ENCODE measurements at regions not wholly inside any gene's neighbourhood (a gene's known extent, or its start where the extent isn't known, plus 50 kb on each side); places are given as distances from the start of the nearest gene placed in this dataset.
"Not testable (repeated sequence)": the region's sequence is repeated elsewhere in the genome, so short reads cannot be mapped to it uniquely, and the experiment has no call there.

- no peak overlapping the region for H3K4me3 Mint-ChIP-seq
- no peak for DNase-seq
- H3K4me1 Mint-ChIP-seq, result no peaks in the 10 kb centered on the region
Measured at GRCh38 chr3:5841599-5841998, 654.1 kb downstream of the EDEM1 start.

GRCh38 chr3:5846261-5846660 lies 658.8 kb downstream of the EDEM1 start:
- ATAC-seq, result no peak
- no peaks in the 10 kb centered on the region for H3K4me1 Mint-ChIP-seq

More at GRCh38 chr3:5841599-5841998, 654.1 kb downstream of the EDEM1 start:
- no peak for ATAC-seq
- Mint-ChIP-seq H3K27ac (no peak overlapping the region), H3K27me3 (no peaks in the 10 kb centered on the region), H3K9me3 (peaks cover 0 to 8% of the 10 kb centered on the region in 2 donors)

DNA sequence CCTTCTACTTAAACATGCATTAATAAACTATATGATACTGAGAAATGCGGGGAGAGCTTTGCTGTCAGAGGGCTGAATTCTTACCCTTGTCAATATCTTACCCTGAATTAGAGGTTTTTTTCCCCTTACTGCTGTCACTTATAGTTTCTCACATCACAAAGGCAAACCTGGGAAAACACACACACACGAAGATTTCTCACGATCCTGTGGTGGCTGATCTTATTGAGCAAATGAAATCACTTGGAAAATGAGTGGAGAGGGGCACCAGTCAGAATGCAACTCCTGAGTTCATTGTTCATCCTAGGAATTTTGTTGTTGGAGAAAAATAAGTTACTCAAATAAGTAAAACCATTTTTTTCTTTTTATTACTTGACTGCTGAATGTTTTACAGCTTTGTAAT lies 673.6 kb downstream of the EDEM1 start:
- ATAC-seq (no peak), DNase-seq (no peak)
- H3K4me3 Mint-ChIP-seq, result no peak overlapping the region
- H3K9me3 Mint-ChIP-seq, result no peaks in the 10 kb centered on the region
- no peak overlapping the region for H3K27ac Mint-ChIP-seq
- no peaks in the 10 kb centered on the region for H3K4me1 Mint-ChIP-seq
- H3K27me3 Mint-ChIP-seq, result no peaks in the 10 kb centered on the region

More at GRCh38 chr3:5846261-5846660, 658.8 kb downstream of the EDEM1 start:
- no peak for DNase-seq
- Mint-ChIP-seq H3K27me3 (no peaks in the 10 kb centered on the region), H3K4me3 (no peak overlapping the region), H3K27ac (no peak overlapping the region), H3K9me3 (peaks cover 0 to 8% of the 10 kb centered on the region in 2 donors)

GRCh38 chr3:5874931-5875341 lies 687.4 kb downstream of the EDEM1 start:
- no peak overlapping the region for H3K4me3 Mint-ChIP-seq
- ATAC-seq, result no peak
- H3K27ac Mint-ChIP-seq, result no peak overlapping the region
- H3K27me3 Mint-ChIP-seq, result no peaks in the 10 kb centered on the region
- no peak for DNase-seq
- H3K4me1 Mint-ChIP-seq, result no peaks in the 10 kb centered on the region
- H3K9me3 Mint-ChIP-seq, result peaks cover 0 to 6% of the 10 kb centered on the region in 2 donors

GRCh38 chr3:5888851-5889250 lies 701.3 kb downstream of the EDEM1 start:
- H3K27ac Mint-ChIP-seq, result no peak overlapping the region

DNA sequence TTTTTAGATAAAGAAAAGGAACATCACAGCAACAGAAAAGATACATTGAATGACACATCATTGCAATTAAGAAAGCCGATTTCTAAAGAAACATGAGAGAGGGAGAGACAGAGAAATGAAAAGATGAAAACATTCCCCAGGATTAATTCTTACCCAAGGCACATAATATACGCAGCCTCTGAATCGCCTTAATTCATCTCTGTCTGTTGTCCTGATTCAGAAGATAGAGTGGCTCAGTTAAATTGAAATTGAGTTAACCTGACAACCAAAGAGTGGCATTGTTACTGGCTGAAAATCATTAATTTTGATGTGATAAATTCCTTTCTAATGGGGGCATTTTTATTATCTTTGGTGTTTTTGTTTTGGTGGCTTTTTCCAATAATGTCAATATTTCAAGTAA lies 701.9 kb downstream of the EDEM1 start:
- peaks cover 5 to 10% of the 10 kb centered on the region in 2 donors for H3K9me3 Mint-ChIP-seq
- H3K4me1 Mint-ChIP-seq, result no peaks in the 10 kb centered on the region
- H3K27ac Mint-ChIP-seq, result no peak overlapping the region
- no peak for ATAC-seq
- H3K27me3 Mint-ChIP-seq, result no peaks in the 10 kb centered on the region
- DNase-seq, result no peak
- no peak overlapping the region for H3K4me3 Mint-ChIP-seq

More at GRCh38 chr3:5888851-5889250, 701.3 kb downstream of the EDEM1 start:
- DNase-seq (no peak), ATAC-seq (no peak)
- Mint-ChIP-seq H3K27me3 (no peaks in the 10 kb centered on the region), H3K4me3 (no peak overlapping the region), H3K4me1 (no peaks in the 10 kb centered on the region), H3K9me3 (peaks cover 5 to 10% of the 10 kb centered on the region in 2 donors)

GRCh38 chr3:5891711-5892110 lies 704.2 kb downstream of the EDEM1 start:
- Mint-ChIP-seq H3K4me3 (no peak overlapping the region), H3K9me3 (peaks cover 5 to 10% of the 10 kb centered on the region in 2 donors), H3K27me3 (no peaks in the 10 kb centered on the region), H3K27ac (no peak overlapping the region), H3K4me1 (no peaks in the 10 kb centered on the region)
- no peak for ATAC-seq
- no peak for DNase-seq

- no peak for DNase-seq
- peaks cover 4 to 8% of the 10 kb centered on the region in 2 donors for H3K9me3 Mint-ChIP-seq
- ATAC-seq, result no peak
- no peaks in the 10 kb centered on the region for H3K27me3 Mint-ChIP-seq
- H3K27ac Mint-ChIP-seq, result no peak overlapping the region
- no peak overlapping the region for H3K4me3 Mint-ChIP-seq
- H3K4me1 Mint-ChIP-seq, result no peaks in the 10 kb centered on the region
Measured at GRCh38 chr3:5898106-5898505, 710.6 kb downstream of the EDEM1 start.

- ATAC-seq (no peak), DNase-seq (no peak)
- H3K9me3 Mint-ChIP-seq, result peaks cover 4 to 8% of the 10 kb centered on the region in 2 donors
- H3K4me1 Mint-ChIP-seq, result no peaks in the 10 kb centered on the region
- no peak overlapping the region for H3K4me3 Mint-ChIP-seq
- no peaks in the 10 kb centered on the region for H3K27me3 Mint-ChIP-seq
- no peak overlapping the region for H3K27ac Mint-ChIP-seq
Measured at GRCh38 chr3:5899014-5899761, 711.7 kb downstream of the EDEM1 start.

DNA sequence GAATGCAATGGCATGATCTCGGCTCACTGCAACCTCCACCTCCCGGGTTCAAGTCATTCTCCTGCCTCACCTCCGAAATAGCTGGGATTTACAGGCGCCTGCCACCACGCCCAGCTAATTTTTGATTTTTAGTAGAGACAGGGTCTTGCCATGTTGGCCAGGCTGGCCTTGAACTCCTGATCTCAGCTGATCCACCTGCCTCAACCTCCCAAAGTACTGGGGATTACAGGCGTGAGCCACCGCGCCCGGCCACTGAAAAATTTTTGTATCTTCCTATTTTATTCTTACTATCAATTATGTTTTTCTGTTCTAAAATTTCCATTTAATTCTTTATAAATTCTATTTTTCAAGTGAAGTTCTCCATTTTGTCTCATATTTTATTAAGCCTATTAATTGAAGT lies 730.4 kb downstream of the EDEM1 start:
- no peaks in the 10 kb centered on the region for H3K27me3 Mint-ChIP-seq
- no peak overlapping the region for H3K4me3 Mint-ChIP-seq
- peaks cover 3 to 6% of the 10 kb centered on the region in 2 donors for H3K9me3 Mint-ChIP-seq
- H3K27ac Mint-ChIP-seq, result no peak overlapping the region
- DNase-seq (no peak), ATAC-seq (no peak)
- no peaks in the 10 kb centered on the region for H3K4me1 Mint-ChIP-seq

GRCh38 chr3:5918626-5919025 lies 731.1 kb downstream of the EDEM1 start:
- Mint-ChIP-seq H3K27me3 (no peaks in the 10 kb centered on the region), H3K9me3 (peaks cover 3 to 6% of the 10 kb centered on the region in 2 donors), H3K27ac (no peak overlapping the region), H3K4me1 (no peaks in the 10 kb centered on the region), H3K4me3 (no peak overlapping the region)
- no peak for DNase-seq
- ATAC-seq, result no peak

- Mint-ChIP-seq H3K4me1 (no peaks in the 10 kb centered on the region), H3K27ac (no peak overlapping the region)
Measured at GRCh38 chr3:5929027-5929426, 741.5 kb downstream of the EDEM1 start.

GRCh38 chr3:5944061-5944460 lies 756.6 kb downstream of the EDEM1 start:
- H3K27me3 Mint-ChIP-seq, result not testable (repeated sequence)
- H3K9me3 Mint-ChIP-seq, result peaks cover 5 to 24% of the 10 kb centered on the region in 2 donors

More at GRCh38 chr3:5929027-5929426, 741.5 kb downstream of the EDEM1 start:
- H3K9me3 Mint-ChIP-seq, result peaks cover 0 to 13% of the 10 kb centered on the region in 2 donors
- ATAC-seq, result no peak
- no peak overlapping the region for H3K4me3 Mint-ChIP-seq
- DNase-seq, result no peak
- H3K27me3 Mint-ChIP-seq, result no peaks in the 10 kb centered on the region

DNA sequence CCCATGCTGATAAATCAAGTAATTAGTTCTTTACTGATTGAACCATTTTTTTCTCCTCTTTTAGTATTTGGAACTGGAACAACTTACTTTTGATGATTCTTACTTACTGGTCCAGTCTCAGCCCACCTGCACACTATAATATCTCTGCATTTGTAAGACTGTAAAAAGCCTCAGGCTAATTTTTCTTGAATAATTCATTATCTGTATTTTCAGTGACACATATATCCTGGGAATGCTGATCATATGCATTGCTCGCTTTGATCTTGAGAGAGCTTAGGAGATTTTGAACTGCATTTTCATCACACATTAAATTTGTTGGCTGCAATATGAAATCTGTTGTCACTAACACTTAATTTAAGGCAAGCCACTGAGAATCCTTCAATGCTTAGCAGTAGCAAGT lies 760.6 kb downstream of the EDEM1 start:
- ATAC-seq (no peak), DNase-seq (no peak)
- H3K9me3 Mint-ChIP-seq, result peaks cover 0 to 4% of the 10 kb centered on the region in 2 donors
- no peak overlapping the region for H3K27ac Mint-ChIP-seq
- no peaks in the 10 kb centered on the region for H3K27me3 Mint-ChIP-seq
- no peaks in the 10 kb centered on the region for H3K4me1 Mint-ChIP-seq
- no peak overlapping the region for H3K4me3 Mint-ChIP-seq

More at GRCh38 chr3:5944061-5944460, 756.6 kb downstream of the EDEM1 start:
- DNase-seq, ATAC-seq, H3K27ac Mint-ChIP-seq, H3K4me3 Mint-ChIP-seq, H3K4me1 Mint-ChIP-seq: not testable (repeated sequence)

DNA sequence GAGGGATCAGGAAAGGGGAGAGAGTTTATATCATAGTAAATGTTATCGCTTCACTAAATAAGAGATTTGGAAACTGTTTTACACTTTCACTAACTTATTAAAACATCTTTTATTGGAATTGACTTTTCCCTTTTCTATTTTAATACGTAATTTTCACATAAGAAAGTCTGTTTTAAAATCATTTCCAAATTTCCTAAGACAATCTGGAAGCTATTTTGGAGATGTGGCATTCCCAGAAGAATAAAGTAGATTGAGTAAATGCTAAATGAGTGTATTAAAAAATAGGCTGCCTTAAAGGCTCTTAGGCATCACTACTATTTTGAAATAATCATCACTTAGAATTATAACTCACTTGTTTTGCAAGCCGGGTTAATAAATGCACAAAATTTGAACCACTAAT lies 763.5 kb downstream of the EDEM1 start:
- ATAC-seq (no peak), DNase-seq (no peak)
- Mint-ChIP-seq H3K9me3 (peaks cover 6 to 9% of the 10 kb centered on the region in 2 donors), H3K4me3 (no peak overlapping the region), H3K27ac (no peak overlapping the region), H3K27me3 (no peaks in the 10 kb centered on the region), H3K4me1 (no peaks in the 10 kb centered on the region)

GRCh38 chr3:5972586-5972985 lies 785.1 kb downstream of the EDEM1 start:
- ATAC-seq (no peak), DNase-seq (no peak)
- Mint-ChIP-seq H3K4me3 (no peak overlapping the region), H3K9me3 (peaks cover 7% of the 10 kb centered on the region in 2 donors), H3K27me3 (no peaks in the 10 kb centered on the region), H3K4me1 (no peaks in the 10 kb centered on the region), H3K27ac (no peak overlapping the region)
